DMS 273 (cell line): ENCODE measurements at regions not wholly inside any gene's neighbourhood (a gene's known extent, or its start where the extent isn't known, plus 50 kb on each side); places are given as distances from the start of the nearest gene placed in this dataset.
"Not testable (repeated sequence)": the region's sequence is repeated elsewhere in the genome, so short reads cannot be mapped to it uniquely, and the experiment has no call there.

Experiments
- DNase-seq: peaks from one replicate; lab custom pipeline; 2025; ENCODE audit not compliant: unreplicated experiment; lab: John Stamatoyannopoulos, UW

GRCh38 chr2:55811048-55811447, 112.5 kb downstream of the EFEMP1 start:
- DNase-seq, result no peak

DNA sequence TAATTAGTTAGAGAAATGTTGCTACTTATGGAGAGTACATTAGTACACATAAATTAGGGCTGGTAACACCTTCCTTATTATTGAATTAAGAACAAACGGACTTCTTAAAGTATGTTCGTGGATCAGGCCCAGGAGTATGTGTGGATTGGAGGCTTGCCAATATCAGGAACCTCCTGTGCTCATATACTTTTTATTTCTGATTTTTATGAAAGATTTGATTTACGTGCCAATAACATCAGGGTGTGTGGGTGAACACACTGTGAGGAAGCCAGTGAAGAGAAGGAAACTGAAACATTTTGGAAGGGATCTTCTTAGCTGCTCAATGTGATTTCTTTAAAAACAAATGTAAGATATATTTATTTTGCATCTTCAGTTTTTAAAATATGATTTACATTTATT, 113.0 kb downstream of the EFEMP1 start:
- DNase-seq, result no peak

- DNase-seq, result peak; percentile 11
These were observed 113.5 kb downstream of the EFEMP1 start for GRCh38 chr2:55809875-55810621.

DNA sequence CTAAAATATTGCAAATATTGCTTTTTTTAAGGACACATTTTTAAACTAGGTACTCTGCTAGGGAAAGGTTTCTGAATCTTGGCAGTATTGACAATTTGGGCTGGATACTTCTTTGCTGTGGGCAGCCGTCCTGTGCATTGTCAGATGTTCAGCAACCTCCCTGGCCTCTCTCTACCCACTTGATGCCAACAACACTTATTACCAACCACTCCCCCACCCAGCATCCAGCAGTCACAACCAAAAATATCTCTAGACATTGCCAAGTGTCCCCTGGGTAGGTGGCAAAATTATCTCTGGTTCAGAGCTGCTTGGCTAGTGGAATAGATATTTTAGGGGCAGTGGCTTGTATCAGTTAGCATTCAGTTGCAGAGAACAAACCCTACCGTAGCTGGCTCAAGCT, 114.3 kb upstream of the PNPT1 start:
- DNase-seq, result no peak

DNA sequence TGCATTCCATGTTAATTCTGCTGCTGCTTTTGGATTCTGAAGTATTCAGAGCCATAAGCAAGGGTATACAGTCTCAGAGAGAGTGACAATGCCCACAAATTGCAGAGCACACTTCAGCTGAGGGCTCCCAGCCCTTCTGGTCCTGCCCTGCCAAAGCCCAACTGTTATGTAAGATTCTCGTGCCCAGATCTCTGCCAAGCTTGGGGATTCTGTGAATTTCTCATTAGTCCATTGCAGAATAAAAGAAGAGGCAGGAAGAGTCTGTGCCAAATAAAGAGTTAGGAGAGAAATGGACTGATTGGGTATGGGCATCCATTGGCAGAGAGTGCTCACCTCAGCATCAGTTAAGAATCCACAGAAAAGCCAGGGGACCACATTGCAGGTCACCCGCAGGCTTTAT, 112.0 kb upstream of the PNPT1 start:
- DNase-seq, result peak; percentile 19

- peak; percentile 84 for DNase-seq
These were observed 110.9 kb upstream of the PNPT1 start for GRCh38 chr2:55804535-55804934.

DNA sequence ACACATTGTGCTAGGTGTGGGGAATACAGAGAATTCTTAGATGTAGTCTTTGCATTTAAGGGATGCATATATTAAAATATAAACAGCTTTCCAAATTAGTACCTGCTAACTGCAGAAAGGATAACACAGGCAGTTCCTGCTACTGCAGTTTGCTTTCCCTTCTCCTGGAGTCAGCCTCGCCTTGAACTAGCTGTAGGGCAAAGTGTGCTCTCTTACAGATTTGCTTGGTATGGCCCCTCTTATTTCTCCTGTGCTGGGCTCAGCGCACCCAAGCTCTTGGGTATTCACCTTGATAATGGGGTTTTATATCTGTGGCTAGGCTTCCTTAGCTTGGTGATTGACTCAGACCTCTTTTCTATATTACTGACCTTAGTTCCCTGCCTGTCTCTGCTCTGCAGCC, 108.4 kb upstream of the PNPT1 start:
- peak; percentile 43 for DNase-seq

DNA sequence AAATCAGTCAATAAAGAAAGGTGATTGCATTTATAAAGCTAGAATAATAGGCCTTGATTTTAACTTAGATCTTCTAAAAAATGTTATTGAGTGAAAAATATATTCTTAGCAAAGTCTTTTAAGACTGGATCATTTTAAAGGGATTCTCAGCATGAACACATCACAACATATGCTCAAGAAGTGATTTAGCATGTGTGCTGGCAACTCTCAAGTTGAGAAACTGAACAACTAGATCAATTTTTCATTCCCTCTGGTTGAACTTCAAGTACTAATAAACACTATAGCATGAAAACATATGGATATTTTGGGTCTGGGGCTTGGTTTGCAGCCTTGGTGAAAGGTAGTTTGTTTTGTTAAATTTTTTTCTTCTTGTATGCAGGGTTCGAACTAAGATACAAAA, 107.8 kb upstream of the PNPT1 start:
- DNase-seq, result peak; percentile 37

DNA sequence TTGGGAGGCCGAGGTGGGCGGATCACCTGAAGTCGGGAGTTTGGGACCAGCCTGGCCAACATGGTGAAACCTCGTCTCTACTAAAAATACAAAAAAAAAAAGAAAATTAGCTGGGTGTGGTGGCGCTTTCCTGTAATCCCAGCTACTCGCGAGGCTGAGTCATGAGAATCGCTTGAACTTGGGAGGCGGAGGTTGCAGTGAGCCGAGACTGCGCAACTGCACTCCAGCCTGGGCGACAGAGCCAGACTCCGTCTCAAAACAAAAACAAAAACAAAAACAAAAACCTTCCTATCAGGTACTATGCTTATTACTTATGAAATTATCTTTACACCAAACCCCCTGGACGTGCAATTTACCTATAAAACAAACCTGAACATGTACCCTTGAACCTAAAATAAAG, 106.0 kb upstream of the PNPT1 start:
- not testable (repeated sequence) for DNase-seq

GRCh38 chr2:55796121-55796520, 102.5 kb upstream of the PNPT1 start:
- no peak for DNase-seq

GRCh38 chr2:55793602-55794001, 100.0 kb upstream of the PNPT1 start:
- not testable (repeated sequence) for DNase-seq

DNA sequence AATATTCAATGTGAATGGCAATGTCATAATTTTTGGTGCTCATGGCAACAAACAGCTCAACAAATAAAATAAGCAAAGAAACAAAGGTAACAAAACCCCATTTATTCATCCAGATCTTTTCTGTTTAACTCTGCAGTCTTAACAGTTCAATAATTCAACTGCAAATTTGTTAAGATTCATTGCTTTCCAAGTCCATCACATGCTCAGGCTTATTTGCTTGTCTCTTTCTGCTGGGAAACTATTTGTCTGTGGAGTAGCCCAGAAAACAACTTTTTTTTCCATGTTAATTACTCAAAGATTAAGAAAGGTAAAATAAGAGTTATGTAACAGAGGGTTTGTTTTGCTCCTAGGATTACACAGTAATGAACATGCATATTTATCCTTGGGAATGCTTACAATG, 92.6 kb upstream of the PNPT1 start:
- no peak for DNase-seq

DNA sequence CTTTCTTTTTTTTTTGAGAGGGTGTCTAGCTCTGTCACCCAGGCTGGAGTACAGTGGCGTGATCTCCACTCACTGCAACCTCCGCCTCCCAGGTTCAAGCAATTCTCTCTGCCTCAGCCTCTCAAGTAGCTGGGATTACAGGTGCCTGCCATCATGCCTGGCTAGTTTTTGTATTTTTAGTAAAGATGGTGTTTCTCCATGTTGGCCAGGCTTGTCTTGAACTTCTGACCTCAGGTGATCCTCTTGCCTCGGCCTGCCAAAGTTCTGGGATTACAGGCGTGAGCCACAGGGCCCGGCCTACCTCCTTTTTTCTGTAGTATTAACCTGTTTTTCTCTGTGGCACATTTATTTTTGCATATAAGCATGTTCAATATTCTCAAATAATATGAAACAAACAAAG, 90.1 kb upstream of the PNPT1 start:
- DNase-seq, result not testable (repeated sequence)

DNA sequence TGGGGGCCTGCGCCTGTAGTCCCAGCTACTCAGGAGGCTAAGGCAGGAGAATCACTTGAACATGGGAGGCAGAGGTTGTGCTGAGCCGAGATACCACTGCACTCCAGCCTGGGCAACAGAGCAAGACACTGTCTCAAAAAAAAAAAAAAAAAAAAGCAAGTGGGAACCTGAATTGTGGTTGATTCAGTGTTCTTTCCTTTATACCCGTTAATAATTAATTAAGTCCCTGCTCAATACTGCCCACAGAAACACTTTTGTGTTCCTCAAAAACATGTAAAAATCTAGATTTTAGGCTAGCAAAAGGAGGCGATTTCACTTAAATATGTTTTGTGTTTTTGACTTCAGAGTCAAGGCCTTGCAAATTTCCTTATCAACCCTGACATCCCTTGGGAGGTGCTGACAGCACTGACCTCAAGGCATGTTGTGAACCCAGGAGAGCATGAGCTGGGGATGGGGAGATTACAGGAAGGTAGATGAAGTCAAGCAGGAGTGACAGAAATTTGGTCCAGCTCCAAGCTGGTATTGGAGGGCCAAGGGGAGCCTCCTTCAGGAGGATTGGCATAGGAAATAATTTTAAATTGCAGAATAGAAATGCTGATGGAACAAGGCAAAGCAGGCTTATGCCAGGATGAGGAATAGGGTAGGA, 89.0 kb upstream of the PNPT1 start:
- no peak for DNase-seq

GRCh38 chr2:55781542-55781941, 87.9 kb upstream of the PNPT1 start:
- no peak for DNase-seq

DNA sequence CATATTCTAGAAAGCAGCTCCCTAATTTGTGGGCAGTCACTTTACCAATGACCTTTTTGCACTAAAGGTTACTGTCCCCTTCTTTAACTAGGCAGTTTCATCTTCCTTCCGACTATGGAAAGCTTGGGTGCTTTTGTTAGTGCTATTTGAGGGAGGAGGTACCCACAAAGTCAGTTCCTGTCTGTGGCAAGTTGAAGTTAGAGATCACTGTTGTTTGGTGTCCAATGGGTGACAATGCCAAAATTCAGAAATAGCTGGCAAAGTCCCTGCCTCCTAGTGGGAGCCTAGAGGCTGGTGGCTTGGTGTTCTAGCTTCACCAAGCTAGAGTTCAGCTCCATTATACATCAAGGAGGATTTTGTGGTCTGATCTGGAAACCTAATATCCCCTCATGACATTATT, 87.1 kb upstream of the PNPT1 start:
- no peak for DNase-seq

- no peak for DNase-seq
These were observed 86.1 kb upstream of the PNPT1 start for GRCh38 chr2:55779459-55780421.

DNA sequence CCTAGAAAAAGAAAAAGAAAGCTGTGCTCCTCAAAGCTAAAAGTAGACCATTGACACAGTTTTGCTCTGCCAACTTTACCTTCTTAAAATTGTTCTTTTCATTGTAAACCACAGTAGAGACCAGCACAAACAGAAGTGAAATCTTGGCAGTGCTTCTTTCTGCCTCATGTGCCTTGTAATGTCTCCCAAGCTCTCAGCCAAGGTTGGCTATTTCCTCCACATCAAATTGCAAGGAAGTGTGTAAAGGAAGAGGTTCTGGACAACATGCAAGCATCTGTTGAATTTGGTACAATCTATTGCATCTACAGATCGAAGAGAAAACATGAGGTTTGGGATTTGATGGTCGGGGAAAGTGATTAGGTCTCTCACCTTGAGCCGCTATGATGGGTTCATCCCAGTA, 83.3 kb upstream of the PNPT1 start:
- DNase-seq, result no peak

- no peak for DNase-seq
These were observed 82.8 kb upstream of the PNPT1 start for GRCh38 chr2:55776479-55776878.

DNA sequence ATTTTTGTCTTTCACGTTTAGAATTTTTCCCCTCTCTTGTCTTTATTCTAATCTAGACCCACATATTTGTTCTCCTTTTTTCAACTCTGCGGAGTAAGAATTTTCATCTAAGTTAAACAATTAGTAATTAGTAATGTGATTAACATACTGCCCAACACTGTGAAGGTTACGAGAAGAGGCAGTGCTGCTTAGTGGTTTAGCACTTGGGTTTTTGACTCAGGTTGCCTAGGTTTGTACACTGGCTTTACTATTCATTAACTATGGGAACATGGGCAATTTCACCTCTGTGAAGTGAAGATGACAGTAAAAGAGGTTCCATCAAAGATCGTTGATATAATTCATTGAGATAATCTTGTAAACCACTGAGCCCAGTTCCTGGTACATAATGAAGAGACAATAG, 82.2 kb upstream of the PNPT1 start:
- no peak for DNase-seq

GRCh38 chr2:55773651-55774050, 80.0 kb upstream of the PNPT1 start:
- not testable (repeated sequence) for DNase-seq
